T follicular helper cell (primary cell): ENCODE measurements at regions not wholly inside any gene's neighbourhood (a gene's known extent, or its start where the extent isn't known, plus 50 kb on each side); places are given as distances from the start of the nearest gene placed in this dataset.

Experiments
- DNase-seq: peaks from one replicate; pipeline ENCODE4 v3.0.0-alpha.2; 2020; ENCODE audit warnings: low read depth

- no peak for DNase-seq
These were observed 166.9 kb downstream of the OLFM1 start for GRCh38 chr9:135254176-135255032.

- no peak for DNase-seq
These were observed 167.8 kb downstream of the OLFM1 start for GRCh38 chr9:135255033-135255840.

- no peak for DNase-seq
These were observed 168.5 kb downstream of the OLFM1 start for GRCh38 chr9:135255841-135256580.

GRCh38 chr9:135256581-135257354 is 169.3 kb downstream of the OLFM1 start:
- DNase-seq = no peak

GRCh38 chr9:135258461-135258860 is 171.0 kb downstream of the OLFM1 start:
- no peak for DNase-seq

- DNase-seq = no peak
These were observed 171.8 kb downstream of the OLFM1 start for GRCh38 chr9:135259273-135259672.

GRCh38 chr9:135260221-135261180 is 173.0 kb downstream of the OLFM1 start:
- DNase-seq = no peak

GRCh38 chr9:135262248-135262647 is 174.8 kb downstream of the OLFM1 start:
- no peak for DNase-seq

GRCh38 chr9:135263511-135263910 is 176.0 kb downstream of the OLFM1 start:
- no peak for DNase-seq

GRCh38 chr9:135265931-135266330 is 178.5 kb downstream of the OLFM1 start:
- DNase-seq = no peak

- DNase-seq = no peak
These were observed 179.8 kb downstream of the OLFM1 start for GRCh38 chr9:135267191-135267809.

GRCh38 chr9:135268031-135268430 is 180.6 kb downstream of the OLFM1 start:
- DNase-seq = no peak

GRCh38 chr9:135268981-135269380 is 181.5 kb downstream of the OLFM1 start:
- DNase-seq = no peak

- DNase-seq = no peak
These were observed 182.7 kb downstream of the OLFM1 start for GRCh38 chr9:135269912-135270830.

GRCh38 chr9:135271425-135271824 is 184.0 kb downstream of the OLFM1 start:
- DNase-seq = no peak

- no peak for DNase-seq
These were observed 185.1 kb downstream of the OLFM1 start for GRCh38 chr9:135272608-135273007.

GRCh38 chr9:135273008-135273407 is 185.5 kb downstream of the OLFM1 start:
- no peak for DNase-seq

- no peak for DNase-seq
These were observed 187.7 kb downstream of the OLFM1 start for GRCh38 chr9:135275163-135275562.
